ENCODE measurements at regions not wholly inside any gene's neighbourhood (a gene's known extent, or its start where the extent isn't known, plus 50 kb on each side); places are given as distances from the start of the nearest gene placed in this dataset.
"Not testable (repeated sequence)": the region's sequence is repeated elsewhere in the genome, so short reads cannot be mapped to it uniquely, and the experiment has no call there.

DNA sequence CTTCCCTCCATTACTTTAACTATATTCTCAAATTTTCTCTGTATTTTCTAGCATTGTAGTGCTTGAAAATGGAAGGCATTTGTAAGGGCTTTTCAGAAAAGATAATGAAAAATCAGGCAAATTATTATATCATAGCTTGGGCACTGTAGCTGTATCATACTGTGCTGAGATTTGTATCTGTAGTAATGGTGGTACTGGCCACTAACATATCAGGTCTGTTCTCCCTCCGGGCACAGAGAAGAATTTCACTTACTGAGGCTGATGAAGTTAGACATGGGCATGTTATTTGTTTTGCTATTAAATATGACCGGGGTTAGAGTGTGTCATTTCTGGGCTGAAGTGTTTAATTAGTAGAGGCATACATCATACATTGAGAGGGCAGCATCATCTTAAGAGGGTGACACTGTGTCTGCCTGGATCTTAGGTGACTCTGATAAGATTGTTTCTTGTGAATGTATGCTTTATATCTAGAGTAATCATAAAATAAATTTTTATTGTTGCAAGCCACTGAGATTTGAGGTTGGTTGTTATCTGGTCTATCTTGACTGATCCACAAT, 1395.9 kb downstream of the EPHA7 start:
- FAIRE-seq: no peak

DNA sequence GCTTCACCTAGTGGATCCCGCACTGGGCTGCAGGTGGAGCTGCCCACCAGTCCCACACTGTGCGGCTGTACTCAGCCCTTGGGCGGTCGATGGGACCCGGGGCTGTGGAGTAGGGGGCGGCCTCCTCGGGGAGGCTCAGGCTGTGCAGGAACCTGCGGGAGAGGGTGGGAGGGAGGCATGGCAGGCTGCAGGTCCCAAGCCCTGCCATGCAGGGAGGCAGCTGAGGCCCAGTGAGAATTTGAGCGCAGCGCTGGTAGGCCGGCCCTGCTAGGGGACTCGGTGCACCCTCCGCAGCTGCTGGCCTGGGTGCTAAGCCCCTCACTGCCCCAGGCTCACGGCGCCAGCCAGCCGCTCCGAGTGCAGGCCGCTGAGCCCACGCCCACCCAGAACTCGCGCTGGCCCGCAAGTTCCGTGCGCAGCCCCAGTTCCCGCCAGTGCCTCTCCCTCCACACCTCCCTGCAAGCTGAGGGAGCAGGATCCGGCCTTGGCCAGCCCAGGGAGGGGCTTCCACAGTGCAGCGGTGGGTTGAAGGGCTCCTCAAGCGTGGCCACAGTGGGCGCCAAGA, 1407.6 kb downstream of the EPHA7 start:
- FAIRE-seq: no peak

DNA sequence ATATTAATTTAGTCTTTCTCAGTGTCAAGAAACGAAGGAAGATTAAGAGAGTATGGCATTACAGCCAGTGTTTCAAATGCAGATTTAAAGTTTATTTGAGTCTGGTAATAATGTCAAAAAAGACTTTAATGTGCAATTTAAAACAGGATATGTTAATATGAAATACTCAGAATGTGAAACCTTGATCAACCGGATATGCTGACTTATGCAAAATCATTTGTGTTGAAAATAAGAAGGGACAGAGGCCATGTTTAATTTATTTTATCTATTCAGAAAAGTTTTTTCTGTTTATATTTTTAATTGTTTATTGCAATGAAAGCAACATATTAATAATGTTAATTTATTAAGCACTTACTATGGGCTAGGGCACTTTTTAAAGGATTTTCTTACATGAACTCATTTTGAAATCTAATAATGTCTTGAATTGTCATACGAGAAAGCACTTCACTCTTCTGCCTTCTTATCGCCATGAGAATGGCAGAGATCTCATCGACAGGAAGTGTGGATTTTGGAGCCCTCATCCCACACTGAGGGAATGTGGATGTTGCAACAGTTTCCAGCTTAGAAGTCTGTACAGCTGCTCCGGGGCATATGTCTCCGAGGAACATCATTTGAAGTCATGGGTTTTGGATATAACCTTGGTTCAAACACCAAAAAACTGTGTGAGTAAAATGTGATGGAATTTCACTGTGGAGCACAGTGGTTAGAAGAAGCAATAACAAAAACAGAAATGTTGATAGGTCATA, 1410.4 kb downstream of the EPHA7 start:
- FAIRE-seq: no peak

DNA sequence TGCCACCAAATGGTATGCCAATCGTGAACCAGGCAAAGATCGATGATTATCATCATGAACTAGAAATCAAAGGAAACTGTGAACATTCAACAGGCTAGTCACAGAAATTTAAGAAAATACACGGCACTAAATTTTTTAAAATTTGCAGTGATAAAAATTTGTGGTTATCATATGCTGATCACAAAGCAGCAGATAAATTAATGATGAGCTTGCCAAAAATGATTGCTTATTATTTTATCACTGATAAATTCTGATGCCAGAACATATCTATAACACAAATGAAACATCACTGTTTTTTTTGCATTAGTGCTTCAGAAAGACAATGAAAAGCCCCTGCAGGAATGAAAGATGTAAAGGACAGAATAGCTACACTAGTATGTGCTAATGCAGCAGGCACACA, 1413.2 kb upstream of the MAP3K7 start:
- FAIRE-seq: no peak

DNA sequence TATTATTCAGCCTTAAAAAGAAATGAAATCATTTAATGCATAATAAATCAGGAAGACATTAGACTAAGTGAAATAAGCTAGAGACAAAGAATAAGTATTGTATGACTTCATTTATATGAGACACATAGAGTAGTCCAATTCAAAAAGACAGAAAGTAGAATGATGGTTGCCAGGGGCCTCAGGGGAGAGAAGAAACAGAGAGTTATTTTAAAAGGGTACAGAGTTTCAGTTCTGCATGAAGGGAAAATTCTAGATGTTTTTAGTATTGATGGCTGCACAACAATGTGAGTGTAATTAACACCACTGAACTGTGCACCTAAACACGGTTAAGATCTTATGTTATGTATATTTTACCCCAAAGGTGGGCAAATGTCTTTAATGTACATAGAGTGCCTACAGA, 1407.9 kb upstream of the MAP3K7 start:
- FAIRE-seq: no peak

DNA sequence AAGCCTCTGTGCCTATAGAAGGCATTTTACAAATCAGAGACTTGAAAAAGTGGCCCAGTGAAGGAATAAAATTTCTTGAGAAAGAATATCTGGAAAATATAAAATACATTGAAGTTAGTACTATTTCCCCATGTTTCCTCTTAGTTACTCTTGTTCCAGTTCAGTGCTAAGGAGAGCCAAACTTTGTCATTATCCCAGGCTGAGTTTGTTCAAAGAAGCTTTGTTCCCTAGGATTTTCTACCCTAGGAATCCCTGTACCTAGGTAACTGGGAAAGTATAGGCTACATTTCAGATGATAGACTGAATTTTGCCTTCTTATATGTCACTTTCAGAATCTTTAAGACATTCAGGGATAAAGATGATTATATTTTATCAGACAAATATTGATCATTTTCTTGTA, 1395.7 kb upstream of the MAP3K7 start:
- no peak for FAIRE-seq

DNA sequence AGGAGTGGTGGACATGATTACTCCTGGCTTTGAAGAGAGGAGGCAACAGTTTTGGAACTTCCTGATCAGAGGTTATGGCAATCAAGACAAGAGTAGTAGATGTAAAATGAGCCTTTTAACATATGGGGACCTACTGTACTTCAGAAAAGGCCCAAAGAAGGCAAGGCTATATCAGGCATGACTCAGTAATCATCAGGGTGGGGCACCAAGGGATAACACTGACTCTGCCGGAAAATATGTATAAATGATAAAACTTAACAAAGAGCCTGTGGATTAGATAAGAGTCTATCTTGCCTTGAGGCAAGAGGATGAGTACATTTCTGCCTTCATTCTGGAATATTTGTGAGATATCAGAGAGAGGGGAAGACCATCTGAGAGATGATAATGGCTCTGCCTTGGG, 1389.9 kb upstream of the MAP3K7 start:
- FAIRE-seq: no peak

DNA sequence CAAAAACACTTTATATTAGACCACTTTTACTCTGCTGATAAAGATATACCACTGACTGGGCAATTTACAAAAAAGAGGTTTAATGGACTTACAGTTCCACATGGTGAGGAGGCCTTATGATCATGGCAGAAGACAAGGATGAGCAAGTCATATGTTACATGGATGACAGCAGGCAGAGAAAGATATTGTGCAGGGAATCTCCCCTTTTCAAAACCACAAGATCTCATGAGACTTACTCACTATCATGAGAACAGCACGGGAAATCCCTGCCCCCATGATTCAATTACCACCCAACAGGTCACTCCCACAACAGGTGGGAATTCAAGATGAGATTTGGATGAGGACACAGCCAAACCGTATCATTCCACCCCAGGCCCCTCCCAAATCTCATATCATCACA, 1383.8 kb upstream of the MAP3K7 start:
- FAIRE-seq: no peak

DNA sequence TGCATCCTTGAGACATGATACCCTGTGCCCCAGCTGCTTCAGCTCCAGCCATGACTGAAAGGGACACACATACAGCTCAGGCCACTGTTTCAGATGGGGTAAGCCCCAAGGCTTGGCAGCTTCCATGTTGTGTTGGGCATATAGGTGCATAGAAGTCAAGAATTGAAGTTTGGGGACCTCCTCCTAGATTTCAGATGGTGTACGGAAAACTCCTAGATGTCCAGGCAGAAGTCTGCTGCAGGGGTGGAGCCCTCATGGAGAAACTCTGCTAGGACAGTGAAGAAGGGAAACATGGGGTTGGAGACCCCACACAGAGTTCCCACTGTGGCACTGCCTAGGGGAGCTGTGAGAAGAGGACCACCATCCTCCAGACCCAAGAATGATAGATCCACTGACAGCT, 1379.0 kb upstream of the MAP3K7 start:
- no peak for FAIRE-seq

DNA sequence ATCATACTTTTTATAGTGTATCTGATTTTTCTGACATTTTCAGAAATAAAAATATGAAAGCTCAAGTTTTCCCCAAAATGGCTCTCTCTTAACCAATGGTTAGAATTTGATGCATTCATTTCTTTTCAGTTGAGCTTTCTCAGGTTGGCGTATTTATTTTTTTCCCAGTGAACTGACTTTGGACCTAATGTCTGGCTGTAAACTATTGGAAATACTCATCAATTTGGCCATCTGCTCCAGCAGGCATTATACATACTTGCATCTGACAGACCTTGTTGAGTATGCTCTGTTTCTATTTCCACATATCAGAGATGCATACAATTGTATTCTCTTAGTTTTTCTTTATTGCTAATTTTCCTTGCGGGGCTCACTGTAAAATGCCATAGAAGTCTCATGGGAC, 1374.8 kb upstream of the MAP3K7 start:
- FAIRE-seq: no peak

DNA sequence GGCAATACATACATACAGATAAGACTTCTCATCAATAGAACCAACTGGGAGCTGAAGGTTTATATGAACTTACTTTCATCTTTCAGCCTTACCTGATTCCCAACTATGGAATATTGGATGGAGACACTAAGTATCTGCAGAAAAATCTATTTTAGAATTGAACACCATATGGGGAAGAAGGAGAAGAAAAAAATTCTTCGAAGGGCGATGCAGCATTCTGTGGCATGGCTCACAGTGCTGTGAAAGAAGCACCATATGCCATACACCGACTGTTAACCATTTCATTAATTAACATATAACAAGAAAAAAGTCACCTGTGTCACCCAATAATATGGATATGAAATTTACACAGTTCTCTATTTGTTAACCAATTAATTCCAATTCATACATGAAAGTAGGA, 1374.4 kb upstream of the MAP3K7 start:
- no peak for FAIRE-seq

DNA sequence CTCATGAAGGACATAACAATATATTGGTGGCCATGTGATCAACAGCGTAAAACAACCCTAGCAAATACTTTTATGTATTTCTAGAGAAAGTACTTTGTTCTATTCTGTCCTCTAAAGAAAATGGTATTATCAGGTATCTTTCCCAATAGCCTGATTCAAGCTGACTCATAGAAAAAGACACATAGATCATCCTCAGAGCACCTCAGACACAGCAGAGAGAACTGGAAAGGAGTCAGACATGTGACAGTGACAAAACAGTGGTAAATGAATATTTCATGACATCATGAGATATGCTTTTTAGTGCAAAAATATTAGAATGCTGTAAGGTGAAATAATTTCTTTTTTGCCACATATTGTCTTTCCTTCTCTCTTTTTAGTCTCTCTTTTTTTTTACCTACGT, 1355.0 kb upstream of the MAP3K7 start:
- no peak for FAIRE-seq

DNA sequence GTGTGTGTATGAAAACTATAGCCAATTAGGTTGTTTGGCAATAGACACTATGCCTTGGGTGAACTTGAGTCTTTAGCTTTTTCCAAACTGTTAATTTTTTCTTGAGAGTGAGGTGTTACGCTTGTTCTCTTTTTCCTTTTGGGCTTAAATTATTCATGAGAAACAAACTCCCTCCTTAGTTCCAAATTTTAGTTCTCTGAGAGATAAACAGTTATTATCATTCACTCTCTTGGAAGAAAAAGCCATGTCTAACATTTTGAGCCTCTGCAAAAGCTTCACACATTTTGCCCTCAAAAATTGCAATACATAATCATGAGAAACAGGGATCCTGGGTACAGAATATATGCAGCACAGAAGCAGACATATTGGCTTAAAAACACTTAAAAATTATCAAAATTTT, 1353.9 kb upstream of the MAP3K7 start:
- FAIRE-seq: no peak

DNA sequence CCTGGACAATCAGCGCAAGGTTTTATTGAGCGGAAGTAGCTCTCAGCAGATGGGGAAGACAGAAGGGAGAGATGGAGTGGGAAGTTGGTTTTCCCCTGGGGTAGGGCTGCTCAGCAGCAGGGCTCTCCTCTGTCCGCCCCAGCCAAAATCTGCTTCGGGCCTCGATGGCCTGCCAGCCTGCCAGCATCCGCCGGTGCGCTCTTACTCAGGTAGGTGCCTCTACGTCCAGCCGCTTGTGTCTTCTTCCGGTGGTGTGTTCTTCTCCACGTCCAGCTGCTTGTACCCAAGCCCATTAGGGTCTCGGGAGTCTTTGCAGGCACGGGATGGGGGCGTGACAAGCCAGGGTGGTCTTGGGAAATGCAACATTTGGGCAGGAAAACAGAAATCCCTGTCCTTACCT, 1340.0 kb upstream of the MAP3K7 start:
- FAIRE-seq: no peak

DNA sequence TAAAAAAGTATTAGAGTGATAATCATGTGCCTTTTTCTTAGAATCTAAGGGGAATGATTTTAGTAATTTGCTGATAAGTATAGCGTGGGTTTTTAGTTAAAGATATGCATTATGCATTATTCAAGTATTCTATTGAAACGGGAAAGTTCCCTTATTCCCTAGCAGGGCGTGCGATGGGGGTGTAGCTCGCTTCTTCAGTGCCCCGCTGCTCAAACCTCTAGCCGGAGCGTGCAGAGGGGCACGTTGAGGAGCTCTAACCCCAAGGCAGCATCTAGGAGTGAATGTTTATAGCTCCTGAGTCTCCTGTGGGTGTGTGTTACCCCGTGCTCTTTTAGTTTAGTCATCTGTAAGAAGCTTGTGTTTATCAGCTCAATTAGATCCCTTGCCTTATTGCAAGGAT, 1339.5 kb upstream of the MAP3K7 start:
- FAIRE-seq: no peak

DNA sequence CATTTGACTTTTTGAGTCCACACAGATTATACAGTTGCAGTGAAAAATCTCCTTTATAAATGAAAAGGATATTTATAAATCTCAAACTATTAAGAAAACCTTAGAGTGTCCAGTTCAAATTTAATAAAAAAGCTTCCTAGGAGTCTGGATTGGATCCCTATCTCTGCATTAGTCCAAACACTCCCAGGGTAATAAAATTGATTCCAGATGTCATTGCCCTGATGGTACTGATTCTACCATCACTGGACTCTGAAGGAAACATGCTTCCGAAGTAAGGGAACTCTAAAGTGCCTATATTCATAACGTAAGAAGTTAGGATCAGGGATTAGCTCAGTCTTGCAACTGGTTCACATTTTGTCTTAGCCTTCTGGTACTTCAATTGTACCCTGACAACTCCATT, 1325.1 kb upstream of the MAP3K7 start:
- no peak for FAIRE-seq

DNA sequence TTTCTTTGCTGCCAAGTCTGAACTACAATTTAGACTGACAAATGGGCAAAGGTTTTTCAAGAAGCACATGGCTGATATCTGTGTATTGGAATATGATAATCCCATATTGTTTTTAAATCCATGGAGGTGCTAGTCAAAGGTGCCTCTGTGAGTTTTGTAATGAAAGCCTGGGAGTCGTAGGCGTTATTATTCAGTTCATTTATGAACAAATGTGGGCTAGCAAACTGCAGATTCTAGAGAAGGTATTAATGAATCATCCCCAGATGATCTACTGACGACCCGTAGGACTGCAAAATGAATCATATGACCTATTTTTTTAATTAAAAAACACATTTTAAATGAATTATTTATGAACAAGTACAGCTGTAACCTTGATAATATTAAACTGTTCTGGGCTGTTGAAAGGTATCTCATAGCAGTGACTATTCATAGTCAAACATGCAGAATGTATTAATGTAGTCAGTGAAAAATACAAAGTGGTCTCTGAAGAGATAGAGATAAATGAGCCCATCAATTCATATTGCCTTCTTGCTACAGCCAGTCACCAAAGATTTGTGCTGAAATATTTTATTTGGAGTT, 1317.8 kb upstream of the MAP3K7 start:
- no peak for FAIRE-seq

DNA sequence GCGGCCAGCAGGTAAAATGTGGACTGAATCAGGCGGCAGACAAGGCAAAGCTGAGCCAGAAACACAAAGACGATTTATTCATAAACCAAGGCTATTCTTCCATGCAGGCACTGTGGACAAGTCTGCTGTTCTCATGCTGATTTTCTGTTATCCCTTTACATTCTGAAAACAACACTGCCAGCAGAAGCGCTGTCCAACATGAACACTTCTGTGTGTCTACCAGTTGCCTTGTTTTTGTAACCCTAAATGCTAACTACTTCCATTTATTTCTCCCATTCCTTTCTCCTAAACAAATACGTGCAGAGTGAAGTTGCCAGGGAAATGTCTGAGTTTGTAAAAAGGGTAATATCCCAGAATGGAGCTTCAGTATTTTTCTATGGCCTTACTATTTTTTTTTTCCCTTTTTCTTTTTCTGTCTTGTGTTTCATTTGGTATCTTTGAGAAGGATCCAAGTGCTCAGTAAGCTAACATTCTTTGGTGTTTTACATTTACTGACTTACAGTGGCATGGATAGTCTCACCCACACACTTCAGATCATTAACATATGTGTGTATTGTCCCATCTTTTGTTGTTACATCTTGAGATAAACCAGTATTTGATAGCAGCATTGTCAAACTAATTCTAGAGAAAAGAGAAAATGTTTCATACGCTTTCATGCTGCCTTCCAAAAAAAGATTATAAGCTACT, 1308.9 kb upstream of the MAP3K7 start:
- FAIRE-seq: no peak

DNA sequence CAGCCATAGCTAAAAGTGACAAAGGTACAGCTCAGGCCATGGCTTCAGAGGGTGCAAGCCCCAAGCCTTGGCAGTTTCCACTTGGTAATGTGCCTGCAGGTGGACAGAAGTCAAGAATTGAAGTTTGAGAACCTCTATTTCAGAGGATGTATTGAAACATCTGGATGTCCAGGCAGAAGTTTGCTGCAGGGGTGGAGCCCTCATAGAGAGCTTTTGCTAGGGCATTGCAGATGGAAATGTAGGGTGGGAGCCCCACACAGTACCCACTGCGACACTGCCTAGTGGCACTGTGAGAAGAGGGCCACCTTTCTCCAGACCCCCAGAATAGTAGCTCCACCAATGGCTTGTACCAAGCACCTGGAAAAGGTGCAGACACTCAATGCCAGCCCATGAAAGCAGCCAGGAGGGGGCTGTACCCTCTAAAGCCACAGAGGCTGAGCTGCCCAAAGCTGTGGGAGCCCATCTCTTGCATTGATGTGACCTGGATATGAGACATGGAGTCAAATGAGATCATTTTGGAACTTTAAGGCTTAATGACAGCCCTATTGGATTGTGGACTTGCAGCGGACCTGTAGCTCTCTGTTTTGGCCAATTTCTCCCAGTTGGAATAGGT, 1299.4 kb upstream of the MAP3K7 start:
- FAIRE-seq: no peak

DNA sequence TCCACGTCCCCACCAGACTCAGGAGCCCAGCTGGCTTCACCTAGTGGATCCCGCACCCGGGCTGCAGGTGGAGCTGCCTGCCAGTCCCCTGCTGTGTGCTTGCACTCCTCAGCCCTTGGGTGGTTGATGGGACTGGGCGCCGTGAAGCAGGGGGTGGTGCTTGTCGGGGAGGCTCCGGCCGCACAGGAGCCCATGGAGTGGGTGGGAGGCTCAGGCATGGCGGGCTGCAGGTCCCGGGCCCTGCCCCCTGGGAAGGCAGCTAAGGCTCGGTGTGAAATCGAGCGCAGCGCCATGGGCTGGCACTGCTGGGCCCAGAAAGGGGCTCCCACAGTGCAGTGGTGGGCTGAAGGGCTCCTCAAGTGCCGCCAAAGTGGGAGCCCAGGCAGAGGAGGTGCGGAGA, 1294.9 kb upstream of the MAP3K7 start:
- not testable (repeated sequence) for FAIRE-seq

DNA sequence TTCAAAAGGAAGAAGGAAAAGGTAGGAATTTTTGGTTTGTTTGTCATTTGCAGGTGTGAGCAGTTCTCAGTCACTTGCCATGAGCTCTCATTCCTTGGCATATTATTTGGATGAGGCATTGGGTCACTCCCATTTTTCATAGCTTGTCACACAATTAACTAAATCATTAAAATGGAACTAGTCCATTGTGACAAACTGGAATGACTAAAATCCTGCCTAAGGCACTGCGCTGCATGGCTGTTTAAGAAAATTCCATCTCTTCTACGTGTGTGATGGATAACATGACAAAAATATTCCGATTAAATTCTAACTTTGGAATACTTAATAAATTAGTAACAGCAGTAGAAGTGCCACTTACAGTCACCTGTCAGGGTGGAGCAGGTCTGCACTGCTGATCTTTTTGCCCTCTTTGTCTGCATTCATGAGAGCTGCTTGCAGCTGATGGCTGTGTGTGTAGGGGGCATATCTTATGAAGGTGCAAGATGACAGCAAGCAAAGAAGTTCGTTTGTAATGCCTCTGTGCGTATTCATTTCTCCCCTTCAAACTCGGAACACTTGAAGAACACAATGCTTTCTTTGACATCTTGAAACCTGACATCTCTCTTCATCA, 1292.6 kb upstream of the MAP3K7 start:
- FAIRE-seq: no peak

DNA sequence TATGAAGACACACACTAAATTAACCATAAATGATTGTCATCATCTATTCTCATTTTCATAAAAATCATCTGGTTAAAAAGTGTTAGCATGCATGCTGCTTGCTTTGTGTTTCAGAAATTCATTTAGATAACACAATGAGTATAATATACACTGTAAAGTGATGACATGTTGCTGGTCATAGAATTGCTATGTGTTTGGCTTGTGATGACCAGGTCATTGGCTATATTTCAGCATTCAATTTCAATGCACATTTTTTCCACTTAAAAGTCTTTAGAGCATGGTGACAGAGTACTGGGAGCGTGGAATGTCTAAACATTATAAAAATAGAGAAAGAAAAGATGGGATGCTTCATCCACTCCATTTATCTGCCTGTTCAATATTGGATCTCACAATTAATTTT, 1291.1 kb upstream of the MAP3K7 start:
- no peak for FAIRE-seq

DNA sequence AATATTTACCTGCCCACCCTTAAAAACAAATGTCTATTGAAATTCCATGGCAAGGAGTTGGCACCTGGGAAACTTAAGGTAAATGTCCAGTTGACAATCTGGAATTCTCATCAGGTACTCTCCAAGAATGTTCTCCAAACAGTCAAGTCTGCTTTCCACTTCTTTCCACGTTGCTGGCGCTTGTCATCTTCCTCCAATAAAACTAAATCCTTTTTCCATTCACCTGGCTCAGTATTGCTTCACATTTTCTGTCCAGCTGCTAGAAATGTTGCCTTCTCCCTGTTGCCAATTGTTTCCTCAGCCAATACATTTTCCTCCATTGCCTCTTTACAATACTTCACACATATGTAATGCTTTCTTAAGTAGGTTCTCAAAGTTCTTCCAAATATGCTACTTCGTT, 1288.1 kb upstream of the MAP3K7 start:
- no peak for FAIRE-seq

Data from TTC549 (cell line).